ENCODE measurements at regions not wholly inside any gene's neighbourhood (a gene's known extent, or its start where the extent isn't known, plus 50 kb on each side); places are given as distances from the start of the nearest gene placed in this dataset.

DNA sequence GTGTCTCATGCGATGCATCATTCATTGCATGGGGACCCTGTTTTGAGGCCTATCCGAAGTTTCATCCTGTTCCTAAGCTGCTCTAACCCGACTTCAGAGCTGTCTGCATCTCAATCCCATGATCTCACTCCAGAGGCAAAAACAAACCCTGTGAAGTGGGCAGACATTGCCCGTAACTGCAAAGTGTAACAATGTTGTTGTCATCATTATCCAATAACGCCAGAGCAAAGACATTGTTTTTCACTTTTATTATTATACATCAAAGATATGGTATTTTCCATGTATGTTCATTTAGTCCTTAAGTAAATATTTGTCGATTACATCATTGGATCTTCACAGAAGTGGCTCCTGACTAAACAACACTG is 246.7 kb downstream of the KLF6 start:
- no peak overlapping the region for H3K4me3 ChIP-seq (ENCODE audit: insufficient read depth, low read depth, low read length)

More for the DNA sequence above, 246.7 kb downstream of the KLF6 start:
- H3K4ac ChIP-seq (ENCODE audit: low read depth, low read length) = peak overlapping the region; percentile 80
- ChIA-PET CTCF (no interaction called here), POLR2A (ENCODE audit: unreplicated experiment) (no interaction called here)
- H3K4me1 ChIP-seq (ENCODE audit: control insufficient read depth, insufficient read depth, low read length) = peaks cover 22% of the 10 kb centered on the region
- peak overlapping the region; percentile 60 for H3K27ac ChIP-seq (ENCODE audit: insufficient read depth, low read length)
- ATAC-seq (ENCODE audit: low read depth) (peak; percentile 27), DNase-seq (no peak)
- H2AK5ac ChIP-seq (ENCODE audit: low read depth, low read length) = peak overlapping the region; percentile 96
- H3K9ac ChIP-seq (ENCODE audit: low read depth, low read length) = 0 out of 2 replicates have a peak overlapping the region, but pooled peaks have one; percentile 4
- peak overlapping the region; percentile 69 for H3K18ac ChIP-seq (ENCODE audit: low read depth, low read length)
- no TSS peak for BruUV-seq (replicated peaks)
- intact Hi-C loops (cut with micrococcal nuclease) (loop anchor here (2.0 to 5.0 kb wide), 3 partner anchors 69 to 239 kb away; no protein-coding TSS in a partner anchor), dilution Hi-C loops (cut with HindIII; ENCODE audit: low sequenced_read_pairs, unreplicated experiment) (no loop called here), in situ Hi-C loops (cut with MboI; ENCODE audit: low sequenced_read_pairs) (no loop called here)
- H2BK15ac ChIP-seq (ENCODE audit: low read depth, low read length) = peak overlapping the region; percentile 60; the same call in 2 of the 3 replicates
- no peaks in the 10 kb centered on the region for H3K27me3 ChIP-seq (ENCODE audit: control insufficient read depth, insufficient read depth, low read length)
- H2AK9ac ChIP-seq (replicated peaks; ENCODE audit: low read depth, low read length, poor library complexity) = no peak overlapping the region
- WGBS, 2 experiments (ENCODE audit: extremely low coverage in 2 of 2, insufficient read length in 1 of 2) = 40% methylated on average over 1 of the region's 6 CpGs; no CpG with 5 or more reads in 1 of the 2 experiments
- no peaks in the 10 kb centered on the region for H3K9me3 ChIP-seq (ENCODE audit: control insufficient read depth, insufficient read depth, low read length)
- H4K91ac ChIP-seq (ENCODE audit: insufficient read depth, low read depth, low read length) = peak overlapping the region; percentile 86
- peak overlapping the region; percentile 72 for H2BK5ac ChIP-seq (ENCODE audit: low read depth, low read length, poor library complexity, severe bottlenecking)
- H4K8ac ChIP-seq (ENCODE audit: low read depth in 2 of 2, low read length in 2 of 2) = peak overlapping the region in 1 of 2 experiments; percentile 88; a peak in 3 of 4 replicates
- H3K14ac ChIP-seq (replicated peaks; ENCODE audit: low read depth, low read length) = peak overlapping the region; percentile 34; the same call in 1 of the 2 replicates
- no peaks in the 10 kb centered on the region for H3K36me3 ChIP-seq (ENCODE audit: control insufficient read depth, insufficient read depth, low read length)
- H3K56ac ChIP-seq (ENCODE audit: extremely low read depth, insufficient read depth, low read length) = no peak overlapping the region
- H3K4me2 ChIP-seq (ENCODE audit: low read depth, low read length) = peak overlapping the region; percentile 38
- peak overlapping the region; percentile 76 for H2BK20ac ChIP-seq (ENCODE audit: low read depth, low read length)
- 0 out of 4 replicates have a peak, but pooled peaks cover 0 to 4% of the 10 kb centered on the region in 2 experiments for H3K79me1 ChIP-seq (ENCODE audit: low read depth in 1 of 2, low read length in 2 of 2)
- 0 out of 2 replicates have a peak, but pooled peaks have one; percentile 9 for TF ChIP-seq CEBPB (IDR thresholded peaks at IDR 0.05; ENCODE audit: low read depth, low read length)
- TF ChIP-seq RFX5 (IDR thresholded peaks at IDR 0.05; ENCODE audit: low read depth, low read length) = no peak
- TF ChIP-seq FOS (IDR thresholded peaks at IDR 0.05; ENCODE audit: low read depth, low read length) = no peak
- TF ChIP-seq RCOR1 (IDR thresholded peaks at IDR 0.05; ENCODE audit: insufficient replicate concordance, low read length) = no peak
- TF ChIP-seq, protein P1, sequence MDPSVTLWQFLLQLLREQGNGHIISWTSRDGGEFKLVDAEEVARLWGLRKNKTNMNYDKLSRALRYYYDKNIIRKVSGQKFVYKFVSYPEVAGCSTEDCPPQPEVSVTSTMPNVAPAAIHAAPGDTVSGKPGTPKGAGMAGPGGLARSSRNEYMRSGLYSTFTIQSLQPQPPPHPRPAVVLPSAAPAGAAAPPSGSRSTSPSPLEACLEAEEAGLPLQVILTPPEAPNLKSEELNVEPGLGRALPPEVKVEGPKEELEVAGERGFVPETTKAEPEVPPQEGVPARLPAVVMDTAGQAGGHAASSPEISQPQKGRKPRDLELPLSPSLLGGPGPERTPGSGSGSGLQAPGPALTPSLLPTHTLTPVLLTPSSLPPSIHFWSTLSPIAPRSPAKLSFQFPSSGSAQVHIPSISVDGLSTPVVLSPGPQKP (IDR thresholded peaks at IDR 0.05; ENCODE audit: borderline replicate concordance, low read depth, low read length) = no peak
- TF ChIP-seq, protein P2, sequence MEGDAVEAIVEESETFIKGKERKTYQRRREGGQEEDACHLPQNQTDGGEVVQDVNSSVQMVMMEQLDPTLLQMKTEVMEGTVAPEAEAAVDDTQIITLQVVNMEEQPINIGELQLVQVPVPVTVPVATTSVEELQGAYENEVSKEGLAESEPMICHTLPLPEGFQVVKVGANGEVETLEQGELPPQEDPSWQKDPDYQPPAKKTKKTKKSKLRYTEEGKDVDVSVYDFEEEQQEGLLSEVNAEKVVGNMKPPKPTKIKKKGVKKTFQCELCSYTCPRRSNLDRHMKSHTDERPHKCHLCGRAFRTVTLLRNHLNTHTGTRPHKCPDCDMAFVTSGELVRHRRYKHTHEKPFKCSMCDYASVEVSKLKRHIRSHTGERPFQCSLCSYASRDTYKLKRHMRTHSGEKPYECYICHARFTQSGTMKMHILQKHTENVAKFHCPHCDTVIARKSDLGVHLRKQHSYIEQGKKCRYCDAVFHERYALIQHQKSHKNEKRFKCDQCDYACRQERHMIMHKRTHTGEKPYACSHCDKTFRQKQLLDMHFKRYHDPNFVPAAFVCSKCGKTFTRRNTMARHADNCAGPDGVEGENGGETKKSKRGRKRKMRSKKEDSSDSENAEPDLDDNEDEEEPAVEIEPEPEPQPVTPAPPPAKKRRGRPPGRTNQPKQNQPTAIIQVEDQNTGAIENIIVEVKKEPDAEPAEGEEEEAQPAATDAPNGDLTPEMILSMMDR (conservative IDR thresholded peaks at IDR 0.05; ENCODE audit: low read depth, low read length) = no peak
- H4K5ac ChIP-seq (ENCODE audit: low read depth, low read length) = peak overlapping the region; percentile 47
- no peaks in the 10 kb centered on the region for H4K20me1 ChIP-seq (ENCODE audit: insufficient read depth, low read length)
- peaks cover 20% of the 10 kb centered on the region for H3K9me1 ChIP-seq (ENCODE audit: insufficient read depth, low read length)
- H2BK120ac ChIP-seq (ENCODE audit: low read depth, low read length) = peak overlapping the region; percentile 71; the same call in 1 of the 2 replicates
- H3K23ac ChIP-seq (ENCODE audit: low read depth, low read length) = 0 out of 2 replicates have a peak overlapping the region, but pooled peaks have one; percentile 9
- H2AFZ ChIP-seq (replicated peaks; ENCODE audit: low read length, poor library complexity) = peak overlapping the region; percentile 82
